Neural progenitor cell (in vitro differentiated cells): ENCODE measurements at regions not wholly inside any gene's neighbourhood (a gene's known extent, or its start where the extent isn't known, plus 50 kb on each side); places are given as distances from the start of the nearest gene placed in this dataset.

ENCODE experiments used
- DNase-seq: peaks from one replicate; pipeline ENCODE4 v3.0.0-alpha.2; 2016; ENCODE audit warnings: low spot score
- H2AFZ ChIP-seq: fragments of 200-600 bp; sonication (generic); replicated peaks from 2 replicates; pipeline ENCODE4 v1.6.1; 2016; ENCODE audit warnings: antibody characterized with exemption
- H3F3A ChIP-seq: fragments of 200-600 bp; sonication (generic); 2 replicates; pipeline ENCODE4 v1.6.1; 2016; ENCODE audit warnings: antibody characterized with exemption, low read depth
- H3K27ac ChIP-seq: fragments of 200-600 bp; sonication (generic); 2 replicates; pipeline ENCODE4 v1.5.1; 2016; ENCODE audit warnings: mild to moderate bottlenecking
- H3K27me3 ChIP-seq: fragments of 200-600 bp; sonication (generic); 2 replicates; pipeline ENCODE4 v1.6.1; 2016; ENCODE audit warnings: mild to moderate bottlenecking, moderate library complexity
- H3K36me3 ChIP-seq: fragments of 200-600 bp; sonication (generic); 2 replicates; pipeline ENCODE4 v1.5.1; 2016
- H3K4me1 ChIP-seq: fragments of 200-600 bp; sonication (generic); 2 replicates; pipeline ENCODE4 v1.6.1; 2016; ENCODE audit warnings: mixed run types
- H3K4me2 ChIP-seq: fragments of 200-600 bp; sonication (generic); 2 replicates; pipeline ENCODE4 v1.6.1; 2016
- H3K4me3 ChIP-seq: fragments of 200-600 bp; sonication (generic); 2 replicates; pipeline ENCODE4 v1.5.1; 2016
- H3K79me2 ChIP-seq: fragments of 200-600 bp; sonication (generic); 2 replicates; pipeline ENCODE4 v1.6.1; 2016; ENCODE audit warnings: low read depth
- H3K9ac ChIP-seq: fragments of 200-600 bp; sonication (generic); 2 replicates; pipeline ENCODE4 v1.6.1; 2016
- H3K9me3 ChIP-seq: fragments of 200-600 bp; sonication (generic); 2 replicates; pipeline ENCODE4 v1.5.1; 2016; ENCODE audit warnings: low read depth
- H4K20me1 ChIP-seq: fragments of 200-600 bp; sonication (generic); 2 replicates; pipeline ENCODE4 v1.6.1; 2016; ENCODE audit warnings: low read depth
- H3K27ac Mint-ChIP-seq: 3 replicates; pipeline ENCODE4 v1.8.0; 2021; ENCODE audit warnings: mixed read lengths
- H3K27me3 Mint-ChIP-seq: 2 replicates; pipeline ENCODE4 v1.8.0; 2022; ENCODE audit warnings: low read depth, mild to moderate bottlenecking, inconsistent platforms, moderate library complexity, mixed read lengths; ENCODE audit not compliant: insufficient read depth
- H3K36me3 Mint-ChIP-seq: 3 replicates; pipeline ENCODE4 v1.8.0; 2021; ENCODE audit warnings: mixed read lengths
- H3K4me1 Mint-ChIP-seq: 3 replicates; pipeline ENCODE4 v1.8.0; 2021; ENCODE audit warnings: mixed read lengths
- H3K4me3 Mint-ChIP-seq: 3 replicates; pipeline ENCODE4 v1.8.0; 2021; ENCODE audit warnings: mild to moderate bottlenecking, moderate library complexity, mixed read lengths
- H3K9me3 Mint-ChIP-seq: 3 replicates; pipeline ENCODE4 v1.8.0; 2020; ENCODE audit warnings: mixed read lengths
- CTCF ChIP-seq: fragments of 200-600 bp; sonication (generic); IDR thresholded peaks from 2 replicates; pipeline ENCODE4 v1.5.1; 2017; ENCODE audit warnings: antibody characterized with exemption, mild to moderate bottlenecking
- EZH2 ChIP-seq: fragments of 200-600 bp; sonication (generic); IDR thresholded peaks from 2 replicates; pipeline ENCODE4 v1.6.1; 2017; ENCODE audit warnings: antibody characterized with exemption, mild to moderate bottlenecking, moderate library complexity
- EZH2phosphoT487 ChIP-seq: fragments of 200-600 bp; sonication (generic); IDR thresholded peaks from 2 replicates; pipeline ENCODE4 v1.6.1; 2017; ENCODE audit warnings: antibody characterized with exemption

GRCh38 chr1:34341896-34342295, 165.2 kb downstream of the C1orf94 start:
- H4K20me1 ChIP-seq: no peaks in the 10 kb centered on the region
- no peak for TF ChIP-seq EZH2phosphoT487
- TF ChIP-seq EZH2: no peak
- TF ChIP-seq CTCF: no peak
- H3K27me3 ChIP-seq: no peaks in the 10 kb centered on the region
- no peak overlapping the region for H3K27ac ChIP-seq
- no peaks in the 10 kb centered on the region for H3K79me2 ChIP-seq
- Mint-ChIP-seq H3K36me3 (no peaks in the 10 kb centered on the region), H3K4me3 (no peak overlapping the region), H3K27ac (no peak overlapping the region), H3K4me1 (no peaks in the 10 kb centered on the region), H3K9me3 (peaks cover 3% of the 10 kb centered on the region), H3K27me3 (peaks cover 6% of the 10 kb centered on the region)
- H3K9ac ChIP-seq: no peak overlapping the region
- no peaks in the 10 kb centered on the region for H3K36me3 ChIP-seq
- no peak overlapping the region for H2AFZ ChIP-seq
- no peak overlapping the region for H3K4me2 ChIP-seq
- peaks cover under 1% of the 10 kb centered on the region for H3K4me1 ChIP-seq
- no peak overlapping the region for H3K4me3 ChIP-seq
- no peaks in the 10 kb centered on the region for H3K9me3 ChIP-seq
- DNase-seq: no peak
- H3F3A ChIP-seq: no peaks in the 10 kb centered on the region

GRCh38 chr1:34342334-34342733, 165.6 kb downstream of the C1orf94 start:
- Histone ChIP-seq H3K36me3 (no peaks in the 10 kb centered on the region), H3K79me2 (no peaks in the 10 kb centered on the region), H3K4me3 (no peak overlapping the region), H3K27ac (no peak overlapping the region), H3K9ac (no peak overlapping the region), H3K4me1 (no peaks in the 10 kb centered on the region), H3K9me3 (no peaks in the 10 kb centered on the region), H2AFZ (no peak overlapping the region), H3F3A (no peaks in the 10 kb centered on the region), H3K4me2 (no peak overlapping the region), H3K27me3 (no peaks in the 10 kb centered on the region), H4K20me1 (no peaks in the 10 kb centered on the region)
- Mint-ChIP-seq H3K9me3 (peaks cover 3% of the 10 kb centered on the region), H3K27ac (no peak overlapping the region), H3K4me1 (no peaks in the 10 kb centered on the region), H3K36me3 (no peaks in the 10 kb centered on the region), H3K27me3 (peaks cover 6% of the 10 kb centered on the region), H3K4me3 (no peak overlapping the region)
- DNase-seq: no peak
- TF ChIP-seq EZH2 (no peak), CTCF (peak; percentile 6)

GRCh38 chr1:34346128-34346527, 169.4 kb downstream of the C1orf94 start:
- Mint-ChIP-seq H3K9me3 (peaks cover 3% of the 10 kb centered on the region), H3K27me3 (peaks cover 8% of the 10 kb centered on the region)
- H2AFZ ChIP-seq: no peak overlapping the region

More at GRCh38 chr1:34346128-34346527, 169.4 kb downstream of the C1orf94 start:
- no peaks in the 10 kb centered on the region for H3K79me2 ChIP-seq
- Mint-ChIP-seq H3K27ac (no peak overlapping the region), H3K4me3 (no peak overlapping the region), H3K4me1 (no peaks in the 10 kb centered on the region), H3K36me3 (no peaks in the 10 kb centered on the region)
- no peaks in the 10 kb centered on the region for H3K36me3 ChIP-seq
- no peak overlapping the region for H3K27ac ChIP-seq
- no peak for TF ChIP-seq EZH2phosphoT487
- TF ChIP-seq EZH2: no peak
- no peak for TF ChIP-seq CTCF
- DNase-seq: no peak
- no peaks in the 10 kb centered on the region for H3K4me1 ChIP-seq
- no peaks in the 10 kb centered on the region for H4K20me1 ChIP-seq
- no peaks in the 10 kb centered on the region for H3F3A ChIP-seq
- no peaks in the 10 kb centered on the region for H3K27me3 ChIP-seq
- no peak overlapping the region for H3K4me3 ChIP-seq
- no peaks in the 10 kb centered on the region for H3K9me3 ChIP-seq
- no peak overlapping the region for H3K4me2 ChIP-seq
- no peak overlapping the region for H3K9ac ChIP-seq
